Endodermal cell (in vitro differentiated cells): ENCODE measurements at regions not wholly inside any gene's neighbourhood (a gene's known extent, or its start where the extent isn't known, plus 50 kb on each side); places are given as distances from the start of the nearest gene placed in this dataset.

Experiments used
- DNase-seq: peaks from one replicate; pipeline ENCODE4 v3.0.0-alpha.2; 2017
- H3K27ac ChIP-seq: 2 replicates; pipeline ENCODE4 v1.5.1; 2013; ENCODE audit warnings: mild to moderate bottlenecking, low read depth, low read length, moderate library complexity
- H3K27me3 ChIP-seq: 2 replicates; pipeline ENCODE4 v1.6.1; 2013; ENCODE audit warnings: mild to moderate bottlenecking, low read length, moderate library complexity; ENCODE audit not compliant: insufficient read depth, control insufficient read depth, poor library complexity, severe bottlenecking
- H3K36me3 ChIP-seq: 2 replicates; pipeline ENCODE4 v1.7.0; 2013; ENCODE audit warnings: mild to moderate bottlenecking, low read length, moderate library complexity; ENCODE audit not compliant: control insufficient read depth, insufficient read depth
- H3K4me1 ChIP-seq: one replicate; pipeline ENCODE4 v1.7.0; 2013; ENCODE audit warnings: low read length; ENCODE audit not compliant: control insufficient read depth, insufficient read depth
- H3K4me3 ChIP-seq: 2 replicates; pipeline ENCODE4 v1.5.1; 2013; ENCODE audit warnings: mild to moderate bottlenecking, low read length, moderate library complexity
- H3K9ac ChIP-seq: 2 replicates; pipeline ENCODE4 v1.6.1; 2013; ENCODE audit warnings: mild to moderate bottlenecking, low read length, moderate library complexity; ENCODE audit not compliant: poor library complexity, severe bottlenecking; ENCODE audit errors: extremely low read depth
- H3K9me3 ChIP-seq: 2 replicates; pipeline ENCODE4 v1.6.1; 2013; ENCODE audit warnings: mild to moderate bottlenecking, low read length, moderate library complexity; ENCODE audit not compliant: control insufficient read depth
- H3K27ac Mint-ChIP-seq: 2 replicates; pipeline ENCODE4 v1.8.0; 2020; ENCODE audit warnings: mixed read lengths
- H3K27me3 Mint-ChIP-seq: 2 replicates; pipeline ENCODE4 v1.8.0; 2021; ENCODE audit warnings: mild to moderate bottlenecking, mixed read lengths; ENCODE audit not compliant: insufficient read depth
- H3K36me3 Mint-ChIP-seq: 2 replicates; pipeline ENCODE4 v1.8.0; 2020; ENCODE audit warnings: low read depth, mixed read lengths
- H3K4me1 Mint-ChIP-seq: 2 replicates; pipeline ENCODE4 v1.8.0; 2020; ENCODE audit warnings: mixed read lengths
- H3K4me3 Mint-ChIP-seq: 2 replicates; pipeline ENCODE4 v1.8.0; 2020; ENCODE audit warnings: mild to moderate bottlenecking, moderate library complexity, mixed read lengths
- H3K9me3 Mint-ChIP-seq: 2 replicates; pipeline ENCODE4 v1.8.0; 2020; ENCODE audit warnings: mild to moderate bottlenecking, mixed read lengths
- WGBS, 2 experiments: methylation state at CpG; one replicate each; pipeline versions ENCODE4 v1.1.5 to v1.1.7; 2013; ENCODE audit warnings: missing lambda C conversion rate in 2 of 2, mixed read lengths in 1 of 2; ENCODE audit not compliant: insufficient coverage in 1 of 2, insufficient read length in 1 of 2; 5-methylcytosine and 5-hydroxymethylcytosine counted together
- TF ChIP-seq, protein P1 (sequence below): fragments of 200-600 bp; sonication (generic); conservative IDR thresholded peaks from 2 replicates; pipeline ENCODE4 v1.5.0; 2021; ENCODE audit warnings: antibody characterized with exemption, mild to moderate bottlenecking

GRCh38 chr6:8276148-8276547 is 159.2 kb downstream of the SLC35B3 start:
- H3K4me1 Mint-ChIP-seq, result peaks cover 20% of the 10 kb centered on the region
- H3K4me3 ChIP-seq, result no peak overlapping the region
- H3K9ac ChIP-seq, result no peak overlapping the region
- H3K4me3 Mint-ChIP-seq, result no peak overlapping the region
- H3K27me3 ChIP-seq, result peaks cover 12% of the 10 kb centered on the region
- H3K9me3 Mint-ChIP-seq, result no peaks in the 10 kb centered on the region
- peaks cover 28% of the 10 kb centered on the region for H3K27me3 Mint-ChIP-seq
- no peak for DNase-seq
- no peak overlapping the region for H3K27ac Mint-ChIP-seq
- no peak overlapping the region for H3K27ac ChIP-seq
- 76 to 79% methylated on average over 7 of the region's 7 CpGs for WGBS, 2 experiments
- no peaks in the 10 kb centered on the region for H3K36me3 Mint-ChIP-seq
- no peaks in the 10 kb centered on the region for H3K36me3 ChIP-seq
- no peaks in the 10 kb centered on the region for H3K9me3 ChIP-seq
- peaks cover 9% of the 10 kb centered on the region for H3K4me1 ChIP-seq
- TF ChIP-seq, protein P1, sequence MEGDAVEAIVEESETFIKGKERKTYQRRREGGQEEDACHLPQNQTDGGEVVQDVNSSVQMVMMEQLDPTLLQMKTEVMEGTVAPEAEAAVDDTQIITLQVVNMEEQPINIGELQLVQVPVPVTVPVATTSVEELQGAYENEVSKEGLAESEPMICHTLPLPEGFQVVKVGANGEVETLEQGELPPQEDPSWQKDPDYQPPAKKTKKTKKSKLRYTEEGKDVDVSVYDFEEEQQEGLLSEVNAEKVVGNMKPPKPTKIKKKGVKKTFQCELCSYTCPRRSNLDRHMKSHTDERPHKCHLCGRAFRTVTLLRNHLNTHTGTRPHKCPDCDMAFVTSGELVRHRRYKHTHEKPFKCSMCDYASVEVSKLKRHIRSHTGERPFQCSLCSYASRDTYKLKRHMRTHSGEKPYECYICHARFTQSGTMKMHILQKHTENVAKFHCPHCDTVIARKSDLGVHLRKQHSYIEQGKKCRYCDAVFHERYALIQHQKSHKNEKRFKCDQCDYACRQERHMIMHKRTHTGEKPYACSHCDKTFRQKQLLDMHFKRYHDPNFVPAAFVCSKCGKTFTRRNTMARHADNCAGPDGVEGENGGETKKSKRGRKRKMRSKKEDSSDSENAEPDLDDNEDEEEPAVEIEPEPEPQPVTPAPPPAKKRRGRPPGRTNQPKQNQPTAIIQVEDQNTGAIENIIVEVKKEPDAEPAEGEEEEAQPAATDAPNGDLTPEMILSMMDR, result no peak

DNA sequence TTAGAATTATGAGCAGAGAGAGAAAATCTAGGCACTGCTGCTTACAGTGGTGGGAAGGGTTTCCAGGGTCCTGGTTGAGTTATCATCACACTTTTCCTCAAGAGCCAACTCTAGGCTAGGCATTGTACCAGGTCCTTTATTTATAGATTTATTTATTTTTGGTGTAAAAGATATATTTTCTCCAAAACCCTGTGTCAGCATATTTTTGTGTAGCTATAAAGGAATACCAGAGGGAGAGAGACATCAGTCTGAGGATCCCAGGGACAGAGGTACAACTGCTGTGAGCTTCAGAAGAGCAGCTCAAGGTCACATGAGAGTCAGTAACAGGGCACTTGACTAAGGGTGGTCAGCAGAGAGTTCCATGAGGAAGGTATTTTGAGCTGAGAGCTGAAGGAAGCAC is 159.7 kb downstream of the SLC35B3 start:
- Histone ChIP-seq H3K36me3 (no peaks in the 10 kb centered on the region), H3K27ac (no peak overlapping the region), H3K4me1 (peaks cover 9% of the 10 kb centered on the region), H3K9ac (no peak overlapping the region), H3K27me3 (peaks cover 12% of the 10 kb centered on the region), H3K9me3 (no peaks in the 10 kb centered on the region), H3K4me3 (no peak overlapping the region)
- no peak overlapping the region for H3K4me3 Mint-ChIP-seq
- TF ChIP-seq, protein P1, result no peak
- no peak for DNase-seq
- no peaks in the 10 kb centered on the region for H3K9me3 Mint-ChIP-seq
- H3K27ac Mint-ChIP-seq, result no peak overlapping the region
- peaks cover 28% of the 10 kb centered on the region for H3K27me3 Mint-ChIP-seq
- peaks cover 20% of the 10 kb centered on the region for H3K4me1 Mint-ChIP-seq
- no peaks in the 10 kb centered on the region for H3K36me3 Mint-ChIP-seq

- Histone ChIP-seq H3K36me3 (no peaks in the 10 kb centered on the region), H3K4me3 (no peak overlapping the region), H3K9ac (no peak overlapping the region), H3K4me1 (peaks cover 9% of the 10 kb centered on the region), H3K9me3 (no peaks in the 10 kb centered on the region), H3K27me3 (peaks cover under 1% of the 10 kb centered on the region), H3K27ac (no peak overlapping the region)
- Mint-ChIP-seq H3K4me1 (peaks cover 18% of the 10 kb centered on the region), H3K27me3 (peaks cover 21% of the 10 kb centered on the region), H3K4me3 (no peak overlapping the region), H3K36me3 (no peaks in the 10 kb centered on the region), H3K27ac (no peak overlapping the region), H3K9me3 (no peaks in the 10 kb centered on the region)
- 58 to 86% methylated on average over 2 to 3 of the region's 3 CpGs for WGBS, 2 experiments
- no peak for DNase-seq
- TF ChIP-seq, protein P1, result no peak
These were observed 161.1 kb downstream of the SLC35B3 start for GRCh38 chr6:8274226-8274625.
